ENCODE measurements at regions not wholly inside any gene's neighbourhood (a gene's known extent, or its start where the extent isn't known, plus 50 kb on each side); places are given as distances from the start of the nearest gene placed in this dataset.

DNA sequence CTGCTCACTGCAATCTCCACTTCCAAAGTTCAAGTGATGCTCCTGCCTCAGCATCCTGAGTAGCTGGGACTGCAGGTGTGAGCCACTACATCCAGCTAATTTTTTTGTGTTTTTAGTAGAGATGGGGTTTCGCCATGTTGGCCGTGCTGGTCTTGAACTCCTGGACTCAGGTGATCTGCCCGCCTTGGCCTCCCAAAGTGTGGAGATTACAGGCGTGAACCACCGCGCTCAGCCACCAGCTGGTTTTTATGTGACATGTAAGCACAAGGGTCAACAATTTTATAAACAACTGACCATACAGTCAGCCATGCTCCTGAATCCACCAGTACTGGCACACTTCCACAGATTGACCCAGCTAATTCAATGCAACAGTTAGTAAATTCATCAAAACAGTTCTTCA, 526.3 kb upstream of the LRRC4C start:
- TF ChIP-seq, protein P1, sequence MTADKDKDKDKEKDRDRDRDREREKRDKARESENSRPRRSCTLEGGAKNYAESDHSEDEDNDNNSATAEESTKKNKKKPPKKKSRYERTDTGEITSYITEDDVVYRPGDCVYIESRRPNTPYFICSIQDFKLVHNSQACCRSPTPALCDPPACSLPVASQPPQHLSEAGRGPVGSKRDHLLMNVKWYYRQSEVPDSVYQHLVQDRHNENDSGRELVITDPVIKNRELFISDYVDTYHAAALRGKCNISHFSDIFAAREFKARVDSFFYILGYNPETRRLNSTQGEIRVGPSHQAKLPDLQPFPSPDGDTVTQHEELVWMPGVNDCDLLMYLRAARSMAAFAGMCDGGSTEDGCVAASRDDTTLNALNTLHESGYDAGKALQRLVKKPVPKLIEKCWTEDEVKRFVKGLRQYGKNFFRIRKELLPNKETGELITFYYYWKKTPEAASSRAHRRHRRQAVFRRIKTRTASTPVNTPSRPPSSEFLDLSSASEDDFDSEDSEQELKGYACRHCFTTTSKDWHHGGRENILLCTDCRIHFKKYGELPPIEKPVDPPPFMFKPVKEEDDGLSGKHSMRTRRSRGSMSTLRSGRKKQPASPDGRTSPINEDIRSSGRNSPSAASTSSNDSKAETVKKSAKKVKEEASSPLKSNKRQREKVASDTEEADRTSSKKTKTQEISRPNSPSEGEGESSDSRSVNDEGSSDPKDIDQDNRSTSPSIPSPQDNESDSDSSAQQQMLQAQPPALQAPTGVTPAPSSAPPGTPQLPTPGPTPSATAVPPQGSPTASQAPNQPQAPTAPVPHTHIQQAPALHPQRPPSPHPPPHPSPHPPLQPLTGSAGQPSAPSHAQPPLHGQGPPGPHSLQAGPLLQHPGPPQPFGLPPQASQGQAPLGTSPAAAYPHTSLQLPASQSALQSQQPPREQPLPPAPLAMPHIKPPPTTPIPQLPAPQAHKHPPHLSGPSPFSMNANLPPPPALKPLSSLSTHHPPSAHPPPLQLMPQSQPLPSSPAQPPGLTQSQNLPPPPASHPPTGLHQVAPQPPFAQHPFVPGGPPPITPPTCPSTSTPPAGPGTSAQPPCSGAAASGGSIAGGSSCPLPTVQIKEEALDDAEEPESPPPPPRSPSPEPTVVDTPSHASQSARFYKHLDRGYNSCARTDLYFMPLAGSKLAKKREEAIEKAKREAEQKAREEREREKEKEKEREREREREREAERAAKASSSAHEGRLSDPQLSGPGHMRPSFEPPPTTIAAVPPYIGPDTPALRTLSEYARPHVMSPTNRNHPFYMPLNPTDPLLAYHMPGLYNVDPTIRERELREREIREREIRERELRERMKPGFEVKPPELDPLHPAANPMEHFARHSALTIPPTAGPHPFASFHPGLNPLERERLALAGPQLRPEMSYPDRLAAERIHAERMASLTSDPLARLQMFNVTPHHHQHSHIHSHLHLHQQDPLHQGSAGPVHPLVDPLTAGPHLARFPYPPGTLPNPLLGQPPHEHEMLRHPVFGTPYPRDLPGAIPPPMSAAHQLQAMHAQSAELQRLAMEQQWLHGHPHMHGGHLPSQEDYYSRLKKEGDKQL (CRISPR knock-in tag; IDR thresholded peaks at IDR 0.05; ENCODE audit: low read depth), result no peak
- TF ChIP-seq, protein P2, sequence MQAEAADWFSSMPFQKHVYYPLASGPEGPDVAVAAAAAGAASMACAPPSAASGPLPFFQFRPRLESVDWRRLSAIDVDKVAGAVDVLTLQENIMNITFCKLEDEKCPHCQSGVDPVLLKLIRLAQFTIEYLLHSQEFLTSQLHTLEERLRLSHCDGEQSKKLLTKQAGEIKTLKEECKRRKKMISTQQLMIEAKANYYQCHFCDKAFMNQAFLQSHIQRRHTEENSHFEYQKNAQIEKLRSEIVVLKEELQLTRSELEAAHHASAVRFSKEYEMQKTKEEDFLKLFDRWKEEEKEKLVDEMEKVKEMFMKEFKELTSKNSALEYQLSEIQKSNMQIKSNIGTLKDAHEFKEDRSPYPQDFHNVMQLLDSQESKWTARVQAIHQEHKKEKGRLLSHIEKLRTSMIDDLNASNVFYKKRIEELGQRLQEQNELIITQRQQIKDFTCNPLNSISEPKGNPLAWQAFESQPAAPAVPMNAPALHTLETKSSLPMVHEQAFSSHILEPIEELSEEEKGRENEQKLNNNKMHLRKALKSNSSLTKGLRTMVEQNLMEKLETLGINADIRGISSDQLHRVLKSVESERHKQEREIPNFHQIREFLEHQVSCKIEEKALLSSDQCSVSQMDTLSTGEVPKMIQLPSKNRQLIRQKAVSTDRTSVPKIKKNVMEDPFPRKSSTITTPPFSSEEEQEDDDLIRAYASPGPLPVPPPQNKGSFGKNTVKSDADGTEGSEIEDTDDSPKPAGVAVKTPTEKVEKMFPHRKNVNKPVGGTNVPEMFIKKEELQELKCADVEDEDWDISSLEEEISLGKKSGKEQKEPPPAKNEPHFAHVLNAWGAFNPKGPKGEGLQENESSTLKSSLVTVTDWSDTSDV (CRISPR knock-in tag; IDR thresholded peaks at IDR 0.05), result no peak
- TF ChIP-seq, protein P3, sequence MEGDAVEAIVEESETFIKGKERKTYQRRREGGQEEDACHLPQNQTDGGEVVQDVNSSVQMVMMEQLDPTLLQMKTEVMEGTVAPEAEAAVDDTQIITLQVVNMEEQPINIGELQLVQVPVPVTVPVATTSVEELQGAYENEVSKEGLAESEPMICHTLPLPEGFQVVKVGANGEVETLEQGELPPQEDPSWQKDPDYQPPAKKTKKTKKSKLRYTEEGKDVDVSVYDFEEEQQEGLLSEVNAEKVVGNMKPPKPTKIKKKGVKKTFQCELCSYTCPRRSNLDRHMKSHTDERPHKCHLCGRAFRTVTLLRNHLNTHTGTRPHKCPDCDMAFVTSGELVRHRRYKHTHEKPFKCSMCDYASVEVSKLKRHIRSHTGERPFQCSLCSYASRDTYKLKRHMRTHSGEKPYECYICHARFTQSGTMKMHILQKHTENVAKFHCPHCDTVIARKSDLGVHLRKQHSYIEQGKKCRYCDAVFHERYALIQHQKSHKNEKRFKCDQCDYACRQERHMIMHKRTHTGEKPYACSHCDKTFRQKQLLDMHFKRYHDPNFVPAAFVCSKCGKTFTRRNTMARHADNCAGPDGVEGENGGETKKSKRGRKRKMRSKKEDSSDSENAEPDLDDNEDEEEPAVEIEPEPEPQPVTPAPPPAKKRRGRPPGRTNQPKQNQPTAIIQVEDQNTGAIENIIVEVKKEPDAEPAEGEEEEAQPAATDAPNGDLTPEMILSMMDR (CRISPR knock-in tag; IDR thresholded peaks at IDR 0.05), result no peak
- no peak for TF ChIP-seq TAF1 (CRISPR knock-in tag; IDR thresholded peaks at IDR 0.05)
- TF ChIP-seq, protein P4, sequence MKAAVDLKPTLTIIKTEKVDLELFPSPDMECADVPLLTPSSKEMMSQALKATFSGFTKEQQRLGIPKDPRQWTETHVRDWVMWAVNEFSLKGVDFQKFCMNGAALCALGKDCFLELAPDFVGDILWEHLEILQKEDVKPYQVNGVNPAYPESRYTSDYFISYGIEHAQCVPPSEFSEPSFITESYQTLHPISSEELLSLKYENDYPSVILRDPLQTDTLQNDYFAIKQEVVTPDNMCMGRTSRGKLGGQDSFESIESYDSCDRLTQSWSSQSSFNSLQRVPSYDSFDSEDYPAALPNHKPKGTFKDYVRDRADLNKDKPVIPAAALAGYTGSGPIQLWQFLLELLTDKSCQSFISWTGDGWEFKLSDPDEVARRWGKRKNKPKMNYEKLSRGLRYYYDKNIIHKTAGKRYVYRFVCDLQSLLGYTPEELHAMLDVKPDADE (CRISPR knock-in tag; IDR thresholded peaks at IDR 0.05), result no peak
- TF ChIP-seq, protein P5, sequence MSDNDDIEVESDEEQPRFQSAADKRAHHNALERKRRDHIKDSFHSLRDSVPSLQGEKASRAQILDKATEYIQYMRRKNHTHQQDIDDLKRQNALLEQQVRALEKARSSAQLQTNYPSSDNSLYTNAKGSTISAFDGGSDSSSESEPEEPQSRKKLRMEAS (IDR thresholded peaks at IDR 0.05), result no peak
- TF ChIP-seq POLR2AphosphoS5 (IDR thresholded peaks at IDR 0.05; ENCODE audit: low read depth, low read length), result no peak
- no peak for TF ChIP-seq CENPX (CRISPR knock-in tag; IDR thresholded peaks at IDR 0.05)
- no peak for TF ChIP-seq ZNF598 (CRISPR knock-in tag; IDR thresholded peaks at IDR 0.05; ENCODE audit: borderline replicate concordance)
- TF ChIP-seq, protein P6, sequence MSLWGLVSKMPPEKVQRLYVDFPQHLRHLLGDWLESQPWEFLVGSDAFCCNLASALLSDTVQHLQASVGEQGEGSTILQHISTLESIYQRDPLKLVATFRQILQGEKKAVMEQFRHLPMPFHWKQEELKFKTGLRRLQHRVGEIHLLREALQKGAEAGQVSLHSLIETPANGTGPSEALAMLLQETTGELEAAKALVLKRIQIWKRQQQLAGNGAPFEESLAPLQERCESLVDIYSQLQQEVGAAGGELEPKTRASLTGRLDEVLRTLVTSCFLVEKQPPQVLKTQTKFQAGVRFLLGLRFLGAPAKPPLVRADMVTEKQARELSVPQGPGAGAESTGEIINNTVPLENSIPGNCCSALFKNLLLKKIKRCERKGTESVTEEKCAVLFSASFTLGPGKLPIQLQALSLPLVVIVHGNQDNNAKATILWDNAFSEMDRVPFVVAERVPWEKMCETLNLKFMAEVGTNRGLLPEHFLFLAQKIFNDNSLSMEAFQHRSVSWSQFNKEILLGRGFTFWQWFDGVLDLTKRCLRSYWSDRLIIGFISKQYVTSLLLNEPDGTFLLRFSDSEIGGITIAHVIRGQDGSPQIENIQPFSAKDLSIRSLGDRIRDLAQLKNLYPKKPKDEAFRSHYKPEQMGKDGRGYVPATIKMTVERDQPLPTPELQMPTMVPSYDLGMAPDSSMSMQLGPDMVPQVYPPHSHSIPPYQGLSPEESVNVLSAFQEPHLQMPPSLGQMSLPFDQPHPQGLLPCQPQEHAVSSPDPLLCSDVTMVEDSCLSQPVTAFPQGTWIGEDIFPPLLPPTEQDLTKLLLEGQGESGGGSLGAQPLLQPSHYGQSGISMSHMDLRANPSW (CRISPR knock-in tag; IDR thresholded peaks at IDR 0.05; ENCODE audit: borderline replicate concordance), result no peak
- no peak for TF ChIP-seq KDM1A (CRISPR knock-in tag; IDR thresholded peaks at IDR 0.05)
- no peak for TF ChIP-seq EP300 (IDR thresholded peaks at IDR 0.05; ENCODE audit: low read depth in 2 of 2, low read length in 2 of 2)
- no peak for TF ChIP-seq EP300 (CRISPR knock-in tag; IDR thresholded peaks at IDR 0.05; ENCODE audit: borderline replicate concordance)
